ENCODE measurements at regions not wholly inside any gene's neighbourhood (a gene's known extent, or its start where the extent isn't known, plus 50 kb on each side); places are given as distances from the start of the nearest gene placed in this dataset.

- TF ChIP-seq CTCF (IDR thresholded peaks at IDR 0.05): no peak
- TF ChIP-seq POLR2A (IDR thresholded peaks at IDR 0.05): no peak
Measured at GRCh38 chr14:22502551-22502950, 86.5 kb downstream of the DAD1 start.
